Stimulated activated CD4-positive, alpha-beta T cell treated with anti-CD3 and anti-CD28 coated beads, Interleukin-4, amount 100 ng/mL, for 1 hour (primary cell): ENCODE measurements at regions not wholly inside any gene's neighbourhood (a gene's known extent, or its start where the extent isn't known, plus 50 kb on each side); places are given as distances from the start of the nearest gene placed in this dataset.
"Not testable (repeated sequence)": the region's sequence is repeated elsewhere in the genome, so short reads cannot be mapped to it uniquely, and the experiment has no call there.

Experiments
- DNase-seq: peaks from one replicate; pipeline ENCODE4 v3.0.0-alpha.2; 2020

- DNase-seq: not testable (repeated sequence)
Measured at GRCh38 chr17:18546514-18547398, 70.2 kb downstream of the LGALS9C start.

- DNase-seq: not testable (repeated sequence)
Measured at GRCh38 chr17:18557086-18557485, 80.5 kb downstream of the LGALS9C start.

DNA sequence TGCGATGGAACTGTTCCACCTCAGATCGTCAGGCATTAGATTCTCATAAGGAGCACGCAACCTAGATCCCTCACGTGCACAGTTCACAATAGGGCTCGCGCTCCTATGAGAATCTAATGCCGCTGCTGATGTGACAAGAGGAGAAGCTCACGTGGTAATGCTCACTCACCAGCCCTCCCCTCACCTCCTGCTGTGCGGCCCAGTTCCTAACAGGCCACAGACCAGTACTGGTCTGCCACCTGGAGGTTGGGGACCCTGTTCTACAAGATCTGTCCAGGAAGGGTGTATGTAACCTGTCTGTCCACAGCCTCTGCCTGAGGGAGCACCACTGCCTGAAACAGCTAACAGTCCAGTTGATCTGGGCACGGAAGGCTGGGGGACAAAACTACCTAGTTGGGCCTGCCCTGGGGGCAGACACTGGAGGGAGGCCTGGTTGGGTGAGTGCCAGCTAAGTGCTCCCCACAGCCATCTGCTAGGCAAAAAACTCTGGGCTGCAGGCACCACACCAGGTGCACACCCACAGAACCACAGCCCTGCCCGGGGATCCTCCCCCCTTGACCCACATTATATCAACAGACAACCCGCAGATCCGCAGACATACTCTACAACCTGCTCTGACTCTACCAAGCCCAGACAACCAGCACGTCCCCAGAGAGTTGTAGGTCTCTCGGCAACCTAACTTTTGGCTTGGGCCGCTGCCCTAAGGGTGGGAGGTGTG lies 80.7 kb downstream of the TBC1D28 start:
- DNase-seq: not testable (repeated sequence)

DNA sequence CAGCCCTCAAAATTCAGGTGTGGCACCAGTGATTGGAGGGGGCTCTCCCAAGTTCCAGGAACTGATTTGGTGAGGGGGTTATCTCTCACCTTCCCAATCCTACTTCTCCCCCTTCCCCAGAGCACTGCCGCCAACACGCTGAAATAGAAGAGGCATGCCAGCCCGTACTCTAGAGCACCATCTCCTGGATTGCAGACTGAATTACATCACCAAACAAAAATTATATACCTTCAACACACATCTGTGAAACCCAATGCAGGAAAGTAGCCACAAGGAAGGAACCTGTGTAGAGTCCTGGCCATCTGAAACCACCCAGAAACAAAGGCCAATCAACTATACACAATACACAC lies 80.1 kb downstream of the TBC1D28 start:
- DNase-seq: peak; percentile 6

- not testable (repeated sequence) for DNase-seq
Measured at GRCh38 chr17:18568108-18568995, 75.8 kb downstream of the TBC1D28 start.

DNA sequence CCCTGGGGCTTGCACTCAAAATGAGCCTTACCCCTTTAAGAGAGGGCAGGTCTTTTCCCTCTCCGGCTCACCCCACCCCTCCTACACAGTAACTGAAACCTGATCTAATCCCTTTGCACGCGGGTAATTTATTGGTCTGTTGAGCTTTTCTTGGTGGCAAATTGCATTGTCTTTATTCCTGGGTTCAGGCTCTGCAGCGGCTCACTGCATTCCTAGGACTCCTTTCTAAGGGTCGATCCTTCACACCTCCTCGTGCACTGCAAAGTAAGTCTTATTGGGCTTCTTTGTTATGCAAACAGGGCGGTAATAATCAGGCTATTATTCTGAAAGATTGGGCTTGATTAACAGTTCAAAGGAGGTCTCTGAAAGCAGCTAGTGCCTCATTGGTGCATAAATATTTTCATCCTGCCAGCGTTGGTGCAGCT lies 74.7 kb downstream of the TBC1D28 start:
- not testable (repeated sequence) for DNase-seq

GRCh38 chr17:18572536-18572935 lies 71.7 kb downstream of the TBC1D28 start:
- not testable (repeated sequence) for DNase-seq

GRCh38 chr17:18574137-18574536 lies 70.1 kb downstream of the TBC1D28 start:
- not testable (repeated sequence) for DNase-seq
